ENCODE measurements at regions not wholly inside any gene's neighbourhood (a gene's known extent, or its start where the extent isn't known, plus 50 kb on each side); places are given as distances from the start of the nearest gene placed in this dataset.

DNA sequence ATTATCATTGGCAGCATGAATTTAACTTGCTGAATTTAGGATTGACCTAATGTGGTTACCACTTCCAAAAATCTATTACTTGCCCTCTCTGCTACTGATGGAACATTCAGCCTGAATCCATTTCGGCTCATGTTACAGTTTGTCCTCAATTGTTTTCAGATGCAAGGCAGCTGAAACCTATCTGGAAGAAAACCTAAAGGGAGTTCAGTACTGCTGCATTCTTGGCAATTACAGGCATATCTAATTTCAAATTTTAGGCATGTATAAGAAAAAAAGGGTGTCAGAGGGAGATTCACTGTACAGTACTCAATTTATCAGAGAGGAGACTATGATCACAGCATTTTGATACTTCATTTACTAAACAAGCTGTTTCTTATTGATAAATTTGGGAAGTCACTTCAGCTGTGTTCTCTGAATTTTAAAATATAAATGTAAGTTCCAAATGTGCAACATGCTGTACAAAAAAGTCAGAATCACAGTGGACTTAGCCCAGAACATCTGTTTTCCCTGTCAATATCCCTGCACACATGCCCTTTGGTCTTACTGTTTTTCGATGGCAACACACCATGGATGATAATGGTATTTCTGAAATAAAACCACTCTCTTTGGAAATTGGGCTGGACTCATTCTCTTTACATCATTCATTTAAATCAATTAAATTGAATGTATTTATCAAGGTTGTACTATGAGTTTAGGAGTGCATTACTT lies 651.6 kb upstream of the ADGRL4 start:
- TF ChIP-seq, protein P1, sequence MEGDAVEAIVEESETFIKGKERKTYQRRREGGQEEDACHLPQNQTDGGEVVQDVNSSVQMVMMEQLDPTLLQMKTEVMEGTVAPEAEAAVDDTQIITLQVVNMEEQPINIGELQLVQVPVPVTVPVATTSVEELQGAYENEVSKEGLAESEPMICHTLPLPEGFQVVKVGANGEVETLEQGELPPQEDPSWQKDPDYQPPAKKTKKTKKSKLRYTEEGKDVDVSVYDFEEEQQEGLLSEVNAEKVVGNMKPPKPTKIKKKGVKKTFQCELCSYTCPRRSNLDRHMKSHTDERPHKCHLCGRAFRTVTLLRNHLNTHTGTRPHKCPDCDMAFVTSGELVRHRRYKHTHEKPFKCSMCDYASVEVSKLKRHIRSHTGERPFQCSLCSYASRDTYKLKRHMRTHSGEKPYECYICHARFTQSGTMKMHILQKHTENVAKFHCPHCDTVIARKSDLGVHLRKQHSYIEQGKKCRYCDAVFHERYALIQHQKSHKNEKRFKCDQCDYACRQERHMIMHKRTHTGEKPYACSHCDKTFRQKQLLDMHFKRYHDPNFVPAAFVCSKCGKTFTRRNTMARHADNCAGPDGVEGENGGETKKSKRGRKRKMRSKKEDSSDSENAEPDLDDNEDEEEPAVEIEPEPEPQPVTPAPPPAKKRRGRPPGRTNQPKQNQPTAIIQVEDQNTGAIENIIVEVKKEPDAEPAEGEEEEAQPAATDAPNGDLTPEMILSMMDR (conservative IDR thresholded peaks at IDR 0.05; ENCODE audit: low read depth, low read length): no peak
- no peak for TF ChIP-seq EZH2 (IDR thresholded peaks at IDR 0.05; ENCODE audit: borderline replicate concordance, low read depth, low read length, poor library complexity, severe bottlenecking)

Measured in A673 (cell line).